Mammary epithelial cell (primary cell): ENCODE measurements at regions not wholly inside any gene's neighbourhood (a gene's known extent, or its start where the extent isn't known, plus 50 kb on each side); places are given as distances from the start of the nearest gene placed in this dataset.
"Not testable (repeated sequence)": the region's sequence is repeated elsewhere in the genome, so short reads cannot be mapped to it uniquely, and the experiment has no call there.

Experiments
- CTCF ChIP-seq, 2 donors: IDR thresholded peaks in 1 of 2; conservative IDR thresholded peaks in 1 of 2; 2 replicates each; pipeline ENCODE4 v1.5.1; 2011 to 2012; ENCODE audit warnings: inconsistent platforms in 2 of 2, low read length in 2 of 2, mild to moderate bottlenecking in 2 of 2, control low read depth in 1 of 2, low read depth in 1 of 2; ENCODE audit not compliant: insufficient read depth in 1 of 2; ENCODE audit errors: extremely low read depth in 1 of 2
- EZH2 ChIP-seq: IDR thresholded peaks from 2 replicates; pipeline ENCODE4 v1.6.1; 2012; ENCODE audit warnings: low read length, inconsistent platforms, borderline replicate concordance

GRCh38 chr16:29197494-29198100, 208.9 kb downstream of the NPIPB11 start:
- TF ChIP-seq CTCF (conservative IDR thresholded peaks at IDR 0.05 in 1 of 2, IDR thresholded peaks at IDR 0.05 in 1 of 2; ENCODE audit: extremely low read depth in 1 of 2, insufficient read depth in 1 of 2, low read depth in 1 of 2, low read length in 2 of 2); EZH2: not testable (repeated sequence)
